HG03175 (cell line): ENCODE measurements at regions not wholly inside any gene's neighbourhood (a gene's known extent, or its start where the extent isn't known, plus 50 kb on each side); places are given as distances from the start of the nearest gene placed in this dataset.
"Not testable (repeated sequence)": the region's sequence is repeated elsewhere in the genome, so short reads cannot be mapped to it uniquely, and the experiment has no call there.

Experiments used
- ATAC-seq: cut with Tn5 transposase; IDR thresholded peaks from one replicate; pipeline ENCODE4 v1.9.1; 2021; ENCODE audit warnings: mild to moderate bottlenecking, moderate library complexity; ENCODE audit not compliant: unreplicated experiment

DNA sequence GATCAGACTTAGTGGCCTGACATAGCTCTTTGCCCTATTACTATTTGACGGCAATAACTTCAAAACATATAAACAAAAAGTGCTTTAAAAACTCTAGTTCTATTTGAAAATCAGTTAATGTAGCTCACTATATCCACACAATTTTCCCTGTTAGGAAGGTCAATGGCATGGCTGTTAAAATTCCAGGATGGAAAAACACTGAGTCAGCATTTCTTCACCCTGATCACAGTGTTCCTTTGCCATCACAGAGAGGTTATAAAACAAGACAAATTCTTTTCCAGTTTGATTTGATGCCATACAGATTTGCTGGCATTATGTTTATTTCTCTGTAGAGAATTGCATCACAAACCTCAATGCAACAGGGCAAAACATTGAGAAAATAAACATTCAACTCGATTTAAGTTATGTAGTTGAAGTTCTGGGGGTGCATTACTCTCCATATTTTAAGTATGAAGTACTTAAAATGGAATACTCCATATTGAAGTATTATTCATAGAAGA, 253.7 kb upstream of the HSF2 start:
- no peak for ATAC-seq

- no peak for ATAC-seq
Observed at GRCh38 chr6:122147291-122147690, 252.2 kb upstream of the HSF2 start.

- ATAC-seq: no peak
Observed at GRCh38 chr6:122151066-122151465, 248.4 kb upstream of the HSF2 start.

GRCh38 chr6:122151763-122152162, 247.7 kb upstream of the HSF2 start:
- no peak for ATAC-seq

- ATAC-seq: no peak
Observed at GRCh38 chr6:122153557-122153956, 245.9 kb upstream of the HSF2 start.

- no peak for ATAC-seq
Observed at GRCh38 chr6:122154155-122154554, 245.3 kb upstream of the HSF2 start.

DNA sequence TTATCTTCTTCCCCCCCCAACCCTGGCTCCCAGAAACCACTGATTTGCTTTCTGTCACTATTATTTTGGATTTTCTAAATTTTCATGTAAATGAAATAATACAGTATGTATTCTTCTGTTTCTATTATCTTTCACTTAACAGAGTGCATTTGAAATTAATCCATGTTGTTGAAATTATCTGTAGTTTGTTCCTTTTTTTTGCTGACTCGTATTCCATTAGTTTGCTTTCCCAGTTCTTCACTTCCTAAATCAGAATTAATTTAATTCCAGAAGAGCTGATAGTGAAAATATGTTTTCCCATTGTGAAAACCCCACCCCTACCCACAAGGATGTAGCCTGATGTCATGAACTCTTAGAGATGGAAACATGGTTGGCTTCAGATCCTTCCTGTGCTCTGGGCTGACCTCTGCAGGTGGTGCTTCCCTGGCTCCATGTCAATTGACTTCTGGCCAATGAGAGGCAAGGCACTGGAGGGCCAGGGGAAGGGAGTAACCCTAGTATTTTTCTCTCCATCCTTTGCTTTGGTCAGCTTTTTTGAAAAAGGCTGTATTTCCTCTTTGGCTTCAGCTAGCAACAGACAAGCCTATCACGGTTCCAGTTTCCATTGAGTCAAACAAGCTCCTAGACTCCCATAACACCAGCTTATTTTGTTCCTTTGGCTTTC, 244.4 kb upstream of the HSF2 start:
- no peak for ATAC-seq

DNA sequence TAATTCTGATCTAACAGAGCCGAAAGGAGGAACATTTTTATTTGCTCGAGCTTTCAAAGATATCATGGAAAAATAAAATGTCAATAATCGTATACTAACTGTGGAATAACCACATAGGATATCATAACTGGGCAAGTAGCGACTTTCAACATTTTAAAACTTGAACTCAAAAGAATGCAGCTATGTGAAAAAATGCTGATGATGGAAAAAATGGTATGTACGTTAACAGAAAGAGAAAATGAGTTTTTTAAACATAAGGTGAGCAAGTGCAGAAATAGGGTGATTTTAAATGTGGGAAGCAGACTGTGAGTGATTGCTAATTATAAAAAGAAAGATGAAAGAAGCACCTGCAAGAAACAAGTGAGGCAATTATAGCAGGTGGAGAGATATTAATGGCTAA, 238.3 kb upstream of the HSF2 start:
- no peak for ATAC-seq

DNA sequence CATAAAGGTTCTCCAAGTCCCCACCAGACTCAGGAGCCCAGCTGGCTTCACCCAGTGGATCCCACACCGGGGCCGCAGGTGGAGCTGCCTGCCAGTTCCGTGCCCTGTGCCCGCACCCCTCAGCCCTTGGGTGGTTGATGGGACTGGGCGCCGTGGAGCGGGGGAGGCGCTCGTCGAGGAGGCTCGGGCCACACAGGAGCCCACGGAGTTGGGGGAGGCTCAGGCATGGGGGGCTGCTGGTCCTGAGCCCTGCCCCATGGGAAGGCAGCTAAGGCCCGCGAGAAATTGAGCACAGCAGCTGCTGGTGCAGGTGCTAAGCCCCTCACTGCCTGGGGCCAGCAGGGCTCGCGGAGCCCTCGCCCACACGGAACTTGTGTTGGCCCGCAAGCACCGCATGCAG, 234.4 kb upstream of the HSF2 start:
- no peak for ATAC-seq

DNA sequence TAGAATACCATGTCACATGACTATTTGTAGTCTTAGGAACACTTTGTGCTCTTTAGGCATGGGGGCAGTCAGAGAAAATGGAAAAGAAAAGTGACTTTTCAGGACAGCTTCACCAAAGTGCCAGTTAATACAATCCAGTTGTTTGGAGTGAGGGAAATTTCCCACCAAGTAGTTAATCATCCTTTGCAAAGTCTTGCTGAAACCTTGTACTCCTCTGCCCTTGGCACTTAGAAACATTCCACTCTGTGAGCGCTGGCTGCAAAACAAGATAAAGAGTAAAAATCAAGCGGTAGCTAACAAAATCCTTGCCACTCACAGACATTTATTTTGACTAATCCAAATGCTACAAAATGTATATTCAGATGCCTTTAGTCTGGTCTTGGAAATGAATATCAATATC, 229.2 kb upstream of the HSF2 start:
- ATAC-seq: no peak

DNA sequence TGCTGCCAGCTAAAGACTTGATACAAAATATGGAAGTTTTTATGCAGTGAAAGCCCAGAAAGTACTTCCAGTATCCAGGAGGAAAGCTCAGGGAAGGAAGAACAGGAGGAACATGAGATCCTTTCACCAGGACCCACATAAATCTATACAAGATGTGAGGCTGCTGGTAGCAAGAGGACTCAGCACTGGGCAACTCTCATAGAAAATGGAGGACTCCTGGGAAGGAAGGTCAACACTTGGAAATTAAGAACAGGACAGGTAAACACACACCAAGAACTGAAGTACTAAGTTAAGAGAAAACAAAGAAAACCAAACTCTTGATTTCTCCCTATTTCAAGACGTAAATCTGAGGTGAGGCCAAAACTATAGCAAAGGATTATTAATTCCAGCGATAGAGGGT, 220.5 kb upstream of the HSF2 start:
- no peak for ATAC-seq

GRCh38 chr6:122180132-122180531, 219.3 kb upstream of the HSF2 start:
- ATAC-seq: no peak

DNA sequence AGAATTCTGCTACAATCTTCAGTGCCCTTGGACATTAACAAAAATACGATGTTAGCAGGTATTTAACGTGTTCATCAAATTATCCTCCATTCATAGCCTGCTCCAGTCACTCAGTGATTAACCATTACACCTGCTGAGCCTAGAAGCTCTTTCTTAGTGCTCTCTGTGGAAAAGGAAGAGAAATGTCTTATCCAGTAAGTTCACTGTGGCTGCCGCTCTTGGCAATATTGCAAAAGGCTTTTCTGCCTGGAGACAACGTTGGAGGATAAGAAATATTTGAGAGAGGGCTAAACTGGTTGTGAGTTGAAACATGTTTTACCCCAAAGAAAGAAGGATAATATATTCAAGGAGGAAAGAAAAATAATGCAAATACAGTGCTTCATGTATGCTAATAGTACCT, 217.4 kb upstream of the HSF2 start:
- ATAC-seq: no peak

GRCh38 chr6:122184401-122184827, 215.0 kb upstream of the HSF2 start:
- ATAC-seq: no peak

- not testable (repeated sequence) for ATAC-seq
Observed at GRCh38 chr6:122185458-122185857, 214.0 kb upstream of the HSF2 start.

DNA sequence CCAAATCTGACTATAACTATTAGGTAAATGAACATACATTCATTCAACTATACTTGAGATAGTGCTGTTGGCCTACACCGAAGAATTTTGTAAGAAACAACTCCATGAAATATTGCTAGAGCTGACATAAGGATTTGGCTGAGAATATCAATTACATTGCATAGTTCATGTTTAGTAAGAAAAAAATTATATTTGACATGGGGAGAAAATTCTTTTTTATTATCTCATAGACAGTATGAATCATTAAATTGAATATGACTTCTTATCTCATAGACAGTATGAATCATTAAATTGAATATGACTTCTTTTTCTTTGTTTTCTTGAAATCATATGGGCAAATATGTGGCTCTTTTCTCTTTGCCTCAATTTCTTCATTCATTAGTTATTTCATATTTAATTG, 212.3 kb upstream of the HSF2 start:
- ATAC-seq: no peak

DNA sequence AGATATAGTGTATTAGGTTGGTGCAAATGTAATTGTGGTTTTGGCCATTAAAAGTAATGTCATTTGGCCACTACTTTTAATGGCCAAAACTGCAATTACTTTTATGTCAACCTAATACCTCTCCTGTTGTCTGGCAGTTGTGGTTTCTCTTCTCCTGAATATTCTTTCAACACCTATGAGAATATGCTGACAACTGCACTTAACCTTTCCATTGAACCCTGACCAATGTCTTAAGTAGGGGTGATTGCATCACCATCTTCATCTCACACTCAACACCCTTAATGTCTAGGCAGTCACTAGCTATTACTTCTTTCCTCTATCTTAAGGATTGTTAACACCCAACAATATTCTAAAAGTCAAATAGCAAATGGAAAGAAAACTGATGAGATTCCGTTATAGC, 200.5 kb upstream of the HSF2 start:
- no peak for ATAC-seq

GRCh38 chr6:122200440-122200839, 199.0 kb upstream of the HSF2 start:
- no peak for ATAC-seq

DNA sequence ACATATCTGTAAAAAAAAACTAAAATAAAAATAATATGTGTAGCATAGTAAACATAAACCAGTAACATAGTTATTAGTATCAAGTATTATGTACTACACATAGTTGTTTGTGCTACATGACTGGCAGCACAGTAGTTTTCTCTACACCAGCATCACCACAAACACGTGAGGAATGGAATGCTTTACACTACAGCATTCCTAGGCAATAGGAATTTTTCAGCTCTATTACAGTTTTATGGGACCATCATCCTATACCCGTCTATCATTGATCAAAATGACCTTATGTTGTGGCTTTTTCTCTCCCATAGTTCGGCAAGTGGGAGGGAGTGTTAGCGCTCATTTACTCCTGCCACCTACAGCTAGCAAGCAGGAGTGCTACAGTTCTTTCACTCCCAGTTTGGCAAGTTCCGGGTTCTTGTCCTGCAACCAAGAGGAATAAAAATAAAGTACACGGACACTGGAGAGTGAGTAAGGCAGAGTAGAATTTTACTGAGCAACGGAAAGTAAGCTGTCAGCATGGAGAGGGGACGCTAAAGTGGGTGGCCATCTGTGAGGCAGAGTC, 196.8 kb upstream of the HSF2 start:
- ATAC-seq: no peak

- no peak for ATAC-seq
Observed at GRCh38 chr6:122207061-122207460, 192.4 kb upstream of the HSF2 start.

DNA sequence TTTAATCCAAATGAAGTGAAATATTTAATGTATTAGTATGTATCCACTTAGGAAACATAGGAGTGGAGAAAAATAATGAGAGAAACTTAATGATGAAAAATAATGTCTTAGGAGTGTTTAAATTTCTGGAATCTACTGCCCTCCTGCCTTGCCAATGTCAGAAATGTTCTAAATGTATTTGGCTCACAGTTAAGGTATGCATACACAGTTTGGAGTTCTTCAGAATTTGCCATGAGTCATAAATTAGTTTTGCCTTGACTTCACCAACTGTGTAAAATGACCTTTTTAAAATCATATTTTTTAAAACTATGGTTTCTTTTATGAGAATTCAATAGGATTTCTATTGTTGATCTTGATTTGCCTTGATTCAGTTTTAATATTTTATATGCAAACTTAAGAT, 191.7 kb upstream of the HSF2 start:
- no peak for ATAC-seq

DNA sequence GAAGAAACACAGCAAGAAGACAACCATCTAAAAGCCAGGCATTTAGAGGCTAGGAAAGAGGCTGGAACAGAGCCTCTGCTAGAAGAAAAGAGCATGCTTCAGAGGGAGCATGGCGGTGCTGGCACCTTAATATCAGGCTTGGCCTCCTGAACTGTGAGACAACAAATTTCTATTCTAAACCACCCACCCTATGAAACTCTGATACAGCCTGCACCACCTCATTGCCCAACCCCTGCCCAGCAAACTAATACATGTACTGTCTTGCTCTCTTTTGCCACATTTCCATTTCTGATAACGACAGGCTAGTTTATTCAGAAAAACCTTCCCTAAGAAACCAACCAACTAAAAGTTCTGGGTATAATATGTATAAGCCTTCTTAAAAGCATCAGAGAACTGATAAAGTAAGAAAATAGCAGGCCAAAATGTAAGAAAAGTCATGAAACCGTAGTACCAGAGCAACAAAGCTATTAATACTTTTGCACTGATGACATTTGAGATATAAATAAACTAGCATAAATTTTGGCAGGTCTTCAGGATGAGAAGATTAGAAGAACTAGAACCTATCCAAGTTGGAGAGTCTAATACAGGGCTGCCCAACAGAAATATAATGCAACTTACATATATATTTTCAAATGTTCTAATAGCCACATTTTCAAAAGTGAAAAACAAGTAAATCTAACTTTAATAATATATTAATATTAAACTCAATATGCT, 184.7 kb upstream of the HSF2 start:
- ATAC-seq: no peak
